Eye (tissue), 1 donor: ENCODE measurements at regions not wholly inside any gene's neighbourhood (a gene's known extent, or its start where the extent isn't known, plus 50 kb on each side); places are given as distances from the start of the nearest gene placed in this dataset.

Experiments used
- DNase-seq: peaks from one replicate; pipeline ENCODE4 v3.0.0-alpha.2; 2015

DNA sequence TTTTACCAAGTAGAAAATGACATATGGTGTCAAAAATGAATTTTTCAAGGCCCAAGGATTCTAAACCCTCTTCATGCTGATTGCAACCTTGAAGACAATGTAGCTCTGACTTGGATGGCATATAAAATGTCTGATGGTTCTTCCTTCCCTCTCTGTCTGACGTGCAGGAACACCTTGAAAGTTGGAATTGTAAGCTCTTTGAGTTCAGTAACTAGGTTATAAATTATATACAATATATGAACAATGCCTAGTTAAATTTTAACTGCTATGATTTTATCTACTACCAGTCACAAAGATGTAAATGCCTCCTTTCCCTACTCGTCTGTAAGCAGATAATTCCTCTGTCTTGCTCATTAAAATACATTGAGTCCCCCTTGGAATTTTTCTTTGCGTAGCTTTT is 89.5 kb upstream of the TMEM17 start:
- no peak for DNase-seq

DNA sequence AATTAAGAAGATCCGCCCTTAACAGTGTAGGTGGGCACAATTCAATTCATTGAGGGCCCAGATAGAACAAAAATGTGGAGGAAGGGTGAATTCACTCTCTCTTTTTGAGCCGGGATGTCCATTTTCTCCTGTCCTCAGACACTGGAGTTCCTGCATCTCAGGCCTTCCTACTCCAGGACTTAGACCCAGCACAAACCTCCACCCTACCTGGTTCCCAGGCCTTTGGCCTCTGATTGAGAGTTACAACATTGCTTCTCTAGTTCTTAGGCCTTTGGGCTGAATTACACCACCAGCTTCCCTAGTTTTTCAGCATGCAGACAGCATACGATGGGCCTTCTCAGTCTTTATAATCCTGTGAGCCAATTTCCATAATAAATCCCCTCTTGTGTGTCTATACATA is 87.8 kb upstream of the TMEM17 start:
- no peak for DNase-seq

DNA sequence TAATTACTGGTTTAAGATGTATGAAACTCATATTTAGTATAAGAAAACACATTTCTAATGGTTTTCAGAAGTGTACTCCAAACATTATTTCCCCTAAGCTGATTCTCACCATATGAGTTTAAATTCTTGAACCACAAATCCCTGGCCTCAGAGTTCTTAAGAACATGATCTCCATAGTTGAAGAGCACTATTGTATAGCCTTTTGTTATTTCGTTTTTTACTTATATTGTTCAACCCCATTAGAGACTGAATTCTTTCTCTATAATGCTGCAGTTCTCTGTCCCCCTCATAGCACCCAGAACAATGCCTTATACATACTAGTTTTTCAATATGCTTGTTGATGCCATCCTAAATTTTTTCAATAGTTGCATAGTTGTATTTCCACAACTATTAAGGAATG is 85.5 kb upstream of the TMEM17 start:
- no peak for DNase-seq

DNA sequence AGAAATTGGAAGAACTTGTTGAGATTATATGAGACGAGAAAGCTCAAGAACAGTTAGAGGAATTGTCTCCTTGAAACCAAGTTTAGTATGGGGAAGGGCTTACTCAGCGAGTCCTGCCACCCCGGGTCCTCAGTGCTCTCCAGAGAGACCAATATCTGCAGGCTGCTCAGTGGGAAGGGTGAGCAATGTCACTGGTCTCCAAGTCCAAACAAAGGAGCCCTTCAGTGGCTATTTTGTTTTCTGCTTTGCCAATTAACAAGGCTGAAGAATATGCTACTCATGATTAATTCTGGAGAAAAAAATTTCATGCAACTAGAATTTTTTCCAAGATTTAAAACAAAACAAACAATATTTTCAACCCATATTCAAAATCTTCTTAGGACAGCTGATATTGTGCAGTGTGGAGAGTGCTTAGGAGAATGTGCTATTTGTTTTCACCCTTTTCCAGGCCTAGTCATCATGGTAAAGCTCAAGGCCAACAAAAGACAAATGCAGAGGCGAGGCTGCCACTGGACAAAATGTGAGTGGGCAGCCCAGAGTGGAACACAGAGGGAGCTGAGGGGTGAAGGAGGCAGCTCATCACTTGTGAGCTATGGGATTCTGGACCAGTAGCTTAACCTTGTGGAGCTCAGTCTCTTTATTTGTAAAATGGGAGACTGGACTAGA is 83.8 kb upstream of the TMEM17 start:
- no peak for DNase-seq

DNA sequence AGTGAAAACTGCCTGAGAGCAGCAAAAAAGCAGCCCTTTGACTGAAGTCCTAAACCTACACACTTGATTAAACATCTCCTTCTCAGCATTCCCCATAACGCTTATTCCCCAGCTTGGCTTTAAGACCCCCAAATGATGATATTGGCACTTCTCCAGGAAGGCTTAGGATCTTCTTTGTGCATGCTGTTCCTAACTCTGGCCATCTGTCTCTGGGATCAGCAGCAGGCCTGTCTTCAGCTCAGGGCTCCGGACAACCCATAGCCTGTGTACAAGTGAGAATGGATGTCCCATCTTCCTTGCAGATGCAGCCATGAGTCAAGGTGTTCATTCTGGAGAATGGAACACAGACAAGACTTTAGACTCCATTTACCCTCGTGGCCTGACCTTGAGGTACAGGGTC is 81.6 kb upstream of the TMEM17 start:
- no peak for DNase-seq

DNA sequence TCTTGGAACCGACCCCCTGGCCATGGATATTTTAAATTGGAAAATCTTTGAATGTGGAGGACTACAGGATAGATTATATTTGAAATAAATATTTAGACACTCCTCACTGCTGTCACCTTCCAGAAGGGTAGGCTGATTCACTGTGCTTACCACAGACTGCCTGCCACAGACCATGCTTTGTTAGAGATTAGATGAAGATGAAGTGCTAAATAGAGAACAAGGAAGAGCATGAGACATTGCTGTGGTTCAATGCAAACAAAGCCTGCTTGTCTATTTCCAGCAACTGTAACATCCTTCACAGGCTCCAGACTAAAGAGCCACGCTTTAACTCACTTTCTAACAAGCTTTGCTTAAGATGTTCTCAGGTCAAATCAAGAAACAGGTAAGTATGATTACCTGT is 81.0 kb upstream of the TMEM17 start:
- no peak for DNase-seq

DNA sequence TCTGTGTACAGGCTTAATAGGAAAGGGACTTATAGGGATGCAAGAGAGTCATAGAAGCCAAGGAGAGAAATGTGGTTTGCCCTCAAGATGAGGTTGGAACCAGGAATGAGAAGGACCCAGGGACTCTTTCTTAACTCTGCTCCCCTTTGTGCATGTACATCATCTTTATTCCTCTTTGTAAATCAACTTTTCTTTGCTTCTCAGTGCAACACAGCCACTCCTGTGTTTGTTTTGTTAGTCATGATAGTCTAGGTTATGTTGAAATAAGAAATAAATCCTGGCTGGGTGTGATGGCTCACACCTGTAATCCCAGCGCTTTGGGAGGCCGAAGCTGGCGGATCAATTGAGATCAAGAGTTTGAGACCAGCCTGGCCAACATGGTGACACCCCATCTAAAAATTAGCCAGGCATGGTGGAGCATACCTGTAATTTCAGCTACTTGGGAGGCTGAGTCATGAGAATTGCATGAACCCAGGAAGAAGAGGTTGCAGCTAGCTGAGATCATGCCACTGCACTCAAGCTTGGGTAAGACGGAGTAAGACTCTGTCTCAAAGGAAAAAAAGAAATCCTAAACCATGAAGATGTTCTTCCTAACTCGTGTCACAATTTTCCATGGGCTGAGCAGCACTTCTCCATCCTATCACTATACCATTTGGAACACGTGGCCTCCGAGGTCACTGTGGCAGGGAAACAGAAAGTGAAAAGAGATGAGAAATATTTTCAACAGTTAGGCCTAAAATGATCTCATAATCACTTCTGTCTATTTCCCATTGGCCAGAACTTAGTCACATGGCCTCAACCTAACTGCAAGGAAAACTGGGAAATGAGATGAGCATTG is 73.0 kb upstream of the TMEM17 start:
- DNase-seq: no peak

DNA sequence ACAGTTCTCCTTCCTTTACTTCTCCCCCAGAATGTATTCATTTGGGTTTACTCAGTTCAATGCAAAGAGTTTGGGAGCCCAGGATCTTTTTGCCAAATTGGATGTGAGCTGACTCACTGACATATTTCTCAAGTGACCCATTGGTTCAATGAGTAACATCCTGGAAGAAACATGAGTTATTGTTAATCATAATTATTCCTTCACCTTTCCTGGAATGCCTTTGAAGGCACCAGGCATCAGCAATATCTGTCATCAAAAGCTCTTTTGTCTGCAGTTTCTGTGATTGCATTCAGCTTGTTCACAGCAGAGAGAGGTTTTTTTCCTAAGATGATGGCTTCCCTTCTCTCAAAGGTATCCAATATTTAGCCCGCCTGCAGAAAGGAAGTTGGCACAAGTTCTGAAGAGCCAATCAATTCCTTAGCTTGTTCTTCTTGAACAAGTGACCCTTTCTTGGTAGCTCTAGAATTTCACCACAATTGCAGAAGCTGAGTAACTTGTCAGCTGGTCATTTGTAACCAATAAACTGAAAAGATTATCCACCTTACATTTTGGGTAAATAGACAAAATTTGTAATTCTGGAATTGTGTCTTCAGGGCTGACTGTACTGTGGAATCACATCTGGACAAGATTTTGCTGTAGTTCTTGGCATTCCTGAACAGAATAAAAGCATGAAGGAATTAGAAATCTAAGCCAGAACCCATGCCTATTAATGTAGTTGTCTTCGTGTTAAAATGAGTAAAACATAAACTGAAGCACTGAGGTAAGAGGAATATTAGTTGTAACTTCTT is 72.2 kb upstream of the TMEM17 start:
- peak; percentile 45 for DNase-seq

DNA sequence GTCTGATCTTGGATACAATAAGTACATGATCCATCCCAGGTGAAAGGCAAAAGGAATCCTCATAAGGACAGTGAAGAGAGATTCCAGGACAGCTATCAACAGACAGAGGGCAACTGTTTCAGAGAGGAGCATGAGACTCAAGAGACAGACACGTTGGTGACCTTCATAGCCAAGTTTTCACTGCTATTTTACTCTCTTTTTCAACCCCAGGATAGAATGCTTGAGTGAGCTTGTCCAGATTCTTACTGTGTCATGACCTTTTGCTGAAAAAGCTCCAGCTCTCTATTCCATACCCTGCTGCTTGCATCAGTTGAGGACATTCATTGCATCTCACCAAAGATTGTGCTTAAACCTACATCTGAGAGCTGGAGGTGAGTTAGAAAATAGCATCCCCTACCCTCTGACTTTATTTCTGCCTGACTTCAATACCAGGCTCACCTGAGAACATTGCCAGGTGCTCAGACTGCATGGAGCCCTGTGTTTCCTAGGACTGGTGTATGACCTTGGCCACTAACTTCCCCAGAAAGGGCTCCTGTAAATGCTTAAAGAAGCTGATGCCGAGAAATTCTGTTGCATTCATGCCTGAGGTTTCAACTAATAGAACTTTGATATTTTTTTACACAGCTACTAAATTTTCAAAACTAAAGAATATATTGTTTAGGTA is 70.4 kb upstream of the TMEM17 start:
- DNase-seq: no peak

DNA sequence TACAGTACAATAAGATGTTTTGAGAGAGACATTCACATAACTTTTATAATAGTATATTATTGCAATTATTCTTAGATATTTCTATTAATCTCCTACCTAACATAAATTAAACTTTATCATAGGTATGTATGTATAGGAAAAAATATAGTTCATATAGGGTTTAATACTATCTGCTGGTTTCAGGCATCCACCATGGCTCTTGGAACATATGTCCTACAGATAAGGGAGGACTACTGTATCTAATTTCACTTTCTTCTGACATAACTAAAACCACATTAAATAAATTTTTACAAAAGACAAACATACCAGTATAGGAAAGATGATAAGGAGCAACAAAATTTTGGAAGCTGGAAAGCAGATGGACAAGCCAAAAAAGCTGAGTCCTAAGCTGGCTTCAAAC is 67.9 kb upstream of the TMEM17 start:
- DNase-seq: no peak

DNA sequence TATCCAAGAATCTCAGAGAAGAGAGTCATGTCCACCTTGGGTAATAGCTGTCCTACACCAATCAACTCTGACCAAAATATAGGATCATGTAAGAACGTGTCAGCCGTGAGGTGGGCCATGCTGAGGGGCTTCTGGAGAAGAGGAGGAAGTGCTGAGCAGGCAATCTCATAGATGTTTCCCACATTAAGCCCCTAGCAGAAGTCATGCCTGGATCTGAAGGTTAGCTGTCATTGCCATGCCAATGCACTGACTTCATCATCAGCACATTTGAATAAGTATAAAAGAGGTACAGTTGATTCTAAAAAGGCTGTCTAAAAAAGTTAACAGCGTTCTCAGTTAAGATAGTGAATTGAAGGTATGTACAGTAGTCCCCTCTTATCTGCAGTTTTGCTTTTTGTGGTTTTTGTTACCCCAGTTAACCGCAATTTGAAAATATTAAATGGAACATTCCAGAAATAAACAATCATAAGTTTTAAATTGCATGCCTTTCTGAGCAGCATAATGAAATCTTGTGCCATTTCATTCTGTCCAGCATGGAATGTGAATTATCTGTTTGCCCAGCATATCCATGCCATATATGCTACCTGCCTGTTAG is 67.2 kb upstream of the TMEM17 start:
- DNase-seq: no peak

DNA sequence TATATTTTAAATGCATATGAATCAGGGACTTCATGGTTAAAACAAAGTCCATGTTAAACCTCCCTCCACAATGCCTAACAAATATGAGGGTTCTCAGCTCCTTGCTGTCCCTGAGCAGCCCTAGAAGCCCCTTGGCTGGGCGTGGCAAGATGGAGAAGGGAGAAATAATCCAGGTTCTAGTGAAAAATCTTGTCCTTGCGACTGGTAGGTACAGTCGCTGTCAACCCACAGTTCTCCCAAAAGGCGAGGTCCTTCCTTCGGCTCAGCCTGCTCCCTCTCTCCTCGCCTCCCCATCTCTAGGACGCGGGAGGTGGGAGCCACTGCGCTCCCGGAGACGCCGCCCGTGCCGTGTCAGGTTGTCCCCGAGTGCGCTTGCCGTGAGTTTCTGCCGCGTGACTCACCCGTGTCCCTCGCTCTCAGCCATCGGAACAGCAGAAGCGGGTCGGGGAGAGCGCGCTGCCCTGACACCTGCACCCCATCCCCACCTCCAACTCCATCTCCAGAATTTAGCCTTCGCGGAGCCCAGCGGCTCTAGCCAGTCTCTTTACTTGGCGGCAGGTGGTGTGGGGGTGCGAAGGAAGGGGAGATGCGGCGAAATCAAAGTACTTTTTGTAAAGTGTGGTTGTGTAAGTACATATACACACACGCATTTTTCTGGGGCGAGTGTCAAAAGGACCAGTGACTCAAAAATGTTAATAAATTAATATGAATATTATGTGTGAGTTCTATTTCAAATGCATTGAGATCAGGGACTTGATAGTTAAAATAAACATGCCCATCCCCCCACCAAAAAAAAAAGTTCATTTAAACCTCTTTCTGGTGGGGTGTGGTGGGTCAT is 65.1 kb upstream of the TMEM17 start:
- DNase-seq: peak; percentile 43

DNA sequence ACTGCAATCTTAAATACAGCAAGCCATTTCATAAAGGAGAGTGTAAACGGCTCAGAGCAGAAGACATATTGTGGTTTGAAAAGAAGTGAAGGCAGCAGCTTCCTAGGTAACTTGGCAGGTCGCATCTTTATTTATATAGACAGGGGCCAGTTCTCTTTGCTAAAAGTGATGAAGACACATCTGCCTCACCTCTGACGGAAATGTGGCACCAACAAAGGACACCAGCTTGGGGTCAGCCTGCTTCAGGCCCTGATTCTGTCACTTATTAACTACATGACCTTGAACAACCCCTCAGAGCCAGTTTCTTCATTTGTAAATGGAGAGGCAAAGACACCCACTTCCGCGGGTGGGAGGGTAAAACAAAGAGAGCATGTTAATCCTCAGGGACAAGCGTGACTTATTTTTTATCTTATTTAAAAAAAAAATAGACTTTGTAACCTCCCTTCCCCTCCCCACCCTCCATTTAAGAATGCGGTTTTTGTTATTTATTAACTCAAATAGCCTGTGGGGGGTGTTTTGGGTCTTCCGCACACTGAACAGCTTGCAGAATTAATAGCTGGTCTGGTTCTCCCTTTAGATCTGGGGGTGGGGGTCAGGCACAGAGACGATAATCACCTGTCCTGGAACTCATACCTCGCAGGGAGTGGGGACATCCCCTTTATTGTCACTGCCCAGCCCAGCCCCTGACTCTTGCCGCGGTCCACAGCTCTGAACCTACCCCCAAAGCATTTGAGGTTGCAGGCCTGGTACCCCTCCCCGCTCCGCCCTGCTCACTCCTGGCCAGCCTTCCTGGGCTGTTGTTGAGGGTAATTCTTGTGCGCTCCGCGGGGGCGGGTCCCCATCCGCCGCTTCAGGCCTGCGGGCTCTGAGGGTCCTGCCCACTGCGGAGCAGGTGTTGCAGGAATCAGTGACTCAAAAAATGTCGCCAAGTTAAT is 64.2 kb upstream of the TMEM17 start:
- DNase-seq: no peak

DNA sequence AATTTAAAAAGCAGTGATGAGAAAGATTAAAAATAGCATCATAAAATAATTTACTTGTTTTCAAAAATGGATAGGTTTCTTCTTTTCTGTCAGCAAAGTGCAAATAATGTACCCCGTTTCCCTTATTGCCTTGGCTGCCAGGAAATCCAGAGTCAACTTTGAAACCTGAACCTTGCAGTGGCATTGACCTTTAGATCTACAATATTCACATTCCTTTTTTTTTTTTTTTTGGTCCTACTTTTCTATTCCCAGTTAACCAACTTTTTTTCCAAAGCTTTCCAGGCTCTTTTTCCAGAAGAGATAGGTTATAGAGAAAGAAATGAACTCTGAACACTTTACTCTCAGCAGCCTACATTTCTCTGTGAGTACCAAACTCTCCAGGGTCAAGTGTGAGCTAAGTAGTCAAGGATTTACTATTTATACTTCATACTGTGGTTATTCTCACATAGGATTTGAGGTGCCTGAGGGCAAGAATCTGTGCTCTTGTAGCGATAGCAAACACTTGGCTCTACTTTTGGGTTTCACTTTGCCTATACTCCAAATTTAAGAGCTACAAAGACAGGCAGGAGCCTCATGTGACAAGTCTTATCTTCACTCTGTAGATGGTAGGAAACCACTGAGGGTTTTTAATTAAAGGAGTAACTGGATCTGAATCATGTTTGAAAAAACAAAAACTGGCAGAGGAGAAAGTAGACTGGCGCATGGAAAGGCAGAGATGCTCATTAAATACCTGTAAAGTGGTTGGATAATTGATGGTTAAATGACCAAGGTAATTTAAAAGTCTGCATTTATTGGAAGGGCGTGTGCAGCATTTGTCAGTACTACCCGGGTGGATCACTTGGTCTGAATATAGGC is 63.2 kb upstream of the TMEM17 start:
- DNase-seq: no peak

DNA sequence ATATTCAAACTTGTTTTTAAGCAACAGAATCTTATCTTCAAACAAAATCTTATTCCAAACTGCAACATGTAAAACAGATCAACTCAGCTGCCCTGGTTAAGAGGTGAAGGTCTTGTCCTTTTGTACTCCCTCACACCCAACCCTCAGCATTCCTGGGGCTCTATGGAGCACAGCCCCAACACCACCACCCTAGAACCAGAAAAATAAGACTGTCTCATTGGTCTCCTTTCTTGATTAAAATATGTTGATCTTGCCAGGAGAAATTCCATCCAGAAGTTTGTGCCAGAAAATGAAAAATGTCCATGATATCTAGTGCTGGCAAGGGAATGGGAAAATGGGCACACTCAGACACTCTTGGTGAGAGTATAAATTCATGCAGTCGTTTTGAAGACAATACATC is 62.1 kb upstream of the TMEM17 start:
- DNase-seq: no peak

DNA sequence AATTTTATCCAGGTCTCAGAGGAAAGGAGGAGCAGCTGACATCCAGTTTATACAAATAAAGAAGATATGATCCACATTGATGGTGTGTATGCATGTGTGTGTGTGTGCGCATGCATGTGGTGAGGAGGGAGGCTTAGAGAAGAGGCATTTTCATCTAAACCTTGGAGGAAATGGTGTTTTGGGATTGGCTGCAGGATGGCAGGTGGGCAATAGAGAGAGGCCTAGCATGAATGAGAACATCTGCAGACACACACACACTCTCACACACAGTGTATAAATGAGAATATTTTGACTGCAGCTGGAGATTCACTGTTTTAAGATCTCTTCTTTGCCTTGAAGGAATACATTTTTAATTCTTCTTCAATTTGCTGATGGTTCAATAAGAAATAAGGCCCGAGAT is 61.7 kb upstream of the TMEM17 start:
- no peak for DNase-seq

DNA sequence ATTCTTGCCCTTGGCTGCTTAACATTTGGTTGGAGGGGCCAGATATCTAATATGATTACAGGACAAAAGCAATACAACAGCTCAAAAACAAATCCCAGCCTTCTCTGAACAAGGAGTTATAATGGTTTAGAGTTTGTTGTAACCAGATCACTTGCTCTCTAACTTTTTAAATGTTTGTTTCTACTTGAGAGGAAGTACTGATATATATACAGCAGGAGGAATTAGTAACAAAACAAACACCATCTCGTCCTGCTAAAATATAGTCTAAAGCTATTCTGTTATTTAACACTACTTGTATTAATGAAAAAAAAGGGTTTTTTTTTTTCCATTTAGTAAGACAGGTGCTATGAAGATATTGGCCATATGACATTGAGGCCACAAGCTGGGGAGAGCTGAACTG is 60.9 kb upstream of the TMEM17 start:
- DNase-seq: no peak

DNA sequence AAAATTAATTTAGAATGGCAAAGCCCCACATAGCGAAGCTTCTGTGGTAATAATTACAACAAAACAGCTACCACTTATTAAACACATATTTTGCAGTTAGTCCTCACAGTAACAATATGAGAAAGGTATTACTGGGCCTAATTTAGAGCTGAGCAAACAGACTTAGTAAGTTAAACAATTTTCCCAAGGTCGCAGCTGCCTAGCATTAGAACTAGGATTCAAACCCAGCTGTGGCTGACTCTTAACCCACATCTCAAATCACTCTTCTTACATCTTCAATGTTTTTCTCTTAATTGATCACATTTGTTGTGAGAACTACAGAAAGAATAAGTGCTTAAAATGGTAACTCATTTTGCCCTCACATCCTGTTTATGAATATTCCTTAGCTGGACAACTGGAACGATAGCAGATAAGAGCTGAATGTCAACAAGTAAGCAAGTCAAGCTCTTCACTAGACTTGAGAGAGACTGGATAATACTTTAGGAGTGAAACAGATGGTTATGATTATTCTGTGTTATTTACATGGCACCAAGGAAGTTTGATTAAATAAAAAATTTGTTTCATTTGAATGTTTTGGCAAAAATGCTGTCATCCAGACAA is 59.4 kb upstream of the TMEM17 start:
- DNase-seq: no peak

DNA sequence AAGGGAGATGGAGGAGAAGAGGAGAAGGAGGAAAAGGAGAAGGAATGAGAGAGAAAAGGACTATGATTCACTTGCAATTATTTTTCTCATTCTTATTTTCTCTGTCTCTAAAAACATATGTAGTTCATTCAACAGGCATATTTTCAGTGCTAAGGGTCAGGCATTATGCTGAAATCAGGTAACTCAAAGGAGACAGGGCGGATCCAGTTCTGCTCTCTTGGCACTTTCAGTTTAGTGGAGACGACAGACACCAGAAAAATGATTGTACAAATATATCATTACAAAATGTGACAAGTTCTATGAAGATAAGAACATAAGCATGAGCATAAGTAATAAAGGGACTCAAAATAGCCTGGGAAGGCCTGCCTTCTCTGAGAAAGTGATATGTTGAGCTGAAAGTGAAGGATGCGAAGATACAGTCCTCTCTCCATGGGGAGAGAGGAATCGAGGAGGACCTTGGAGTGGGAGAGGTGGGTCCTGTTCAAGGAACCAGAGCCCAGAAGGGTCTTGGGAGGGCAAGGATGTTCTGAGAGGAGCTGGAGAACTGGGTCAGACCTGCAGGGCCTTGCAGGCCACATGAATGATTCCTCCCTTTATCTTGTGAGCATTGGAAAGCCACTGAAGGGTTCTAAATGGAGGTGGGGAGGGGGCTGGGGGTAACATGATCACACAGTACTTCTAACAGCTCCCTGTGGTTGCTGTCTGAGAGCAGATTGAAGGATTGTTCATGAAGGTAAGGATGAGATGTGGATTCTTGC is 58.6 kb upstream of the TMEM17 start:
- no peak for DNase-seq
